HG02981 (cell line): ENCODE measurements at regions not wholly inside any gene's neighbourhood (a gene's known extent, or its start where the extent isn't known, plus 50 kb on each side); places are given as distances from the start of the nearest gene placed in this dataset.
"Not testable (repeated sequence)": the region's sequence is repeated elsewhere in the genome, so short reads cannot be mapped to it uniquely, and the experiment has no call there.

Experiments used
- ATAC-seq: cut with Tn5 transposase; IDR thresholded peaks from one replicate; pipeline ENCODE4 v1.9.1; 2021; ENCODE audit warnings: mild to moderate bottlenecking, moderate library complexity; ENCODE audit not compliant: unreplicated experiment

DNA sequence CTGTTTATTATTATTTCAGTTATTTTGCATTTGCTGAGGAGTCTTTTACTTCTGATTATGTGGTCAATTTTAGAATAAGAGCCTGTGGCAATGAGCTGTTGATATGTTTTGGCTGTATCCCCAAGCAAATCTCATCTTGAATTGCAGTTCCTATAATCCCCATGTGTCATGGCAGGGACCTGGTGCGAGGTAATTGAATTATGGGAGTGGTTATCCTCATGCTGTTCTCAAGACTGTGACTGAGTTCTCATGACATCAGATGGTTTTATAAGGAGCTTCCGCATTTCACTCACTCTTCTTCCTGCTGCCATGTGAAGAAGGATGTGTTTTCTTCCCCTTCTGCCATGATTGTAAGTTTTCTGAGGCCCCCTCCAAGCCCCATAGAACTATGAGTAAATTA, 114.9 kb upstream of the SLCO6A1 start:
- no peak for ATAC-seq

DNA sequence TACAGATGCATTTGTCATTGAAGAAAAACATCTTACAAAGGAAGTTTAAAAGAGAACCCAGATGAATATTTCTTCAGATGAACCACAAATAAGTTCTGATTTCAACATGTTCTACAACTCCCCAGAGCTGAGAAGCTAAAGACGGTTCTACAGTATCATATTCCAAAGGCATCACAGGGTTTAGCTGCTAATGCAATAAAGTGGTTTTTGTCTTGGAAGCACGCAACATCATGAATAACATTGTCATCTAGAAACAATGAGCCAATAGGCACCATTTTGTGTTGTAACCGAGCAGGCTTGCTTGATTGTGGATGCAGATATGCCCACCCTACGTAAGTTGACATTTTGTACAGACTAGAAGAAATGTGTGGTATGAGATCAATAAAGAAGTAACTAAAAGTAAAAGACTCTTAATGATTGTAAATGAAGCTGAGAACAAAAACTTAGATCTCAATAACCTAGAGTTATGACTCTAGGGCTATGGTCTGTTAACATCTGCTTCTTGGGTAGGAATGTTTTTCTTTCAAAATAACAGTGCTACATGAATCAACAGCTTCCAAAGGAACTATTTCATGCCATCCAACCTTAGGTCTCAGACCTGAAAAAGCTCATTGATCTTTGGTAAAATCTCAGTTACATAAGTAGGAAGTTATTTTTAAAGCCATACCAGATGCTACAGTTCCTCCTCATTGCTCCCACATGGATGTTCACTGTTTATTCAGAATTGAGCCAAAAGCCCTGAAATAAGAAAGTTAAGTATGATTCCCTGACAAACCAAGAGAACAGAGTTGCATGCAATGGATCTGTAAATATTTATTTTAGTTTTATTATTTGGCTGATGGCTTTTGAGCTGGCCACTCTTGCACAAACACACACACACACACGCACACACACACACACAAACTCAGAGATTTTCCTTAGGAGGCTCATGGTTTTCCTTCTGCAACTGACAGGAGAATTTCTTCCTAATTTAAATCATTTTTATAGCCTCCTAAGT, 118.7 kb upstream of the SLCO6A1 start:
- ATAC-seq: no peak

GRCh38 chr5:102622262-102622661, 123.5 kb upstream of the SLCO6A1 start:
- no peak for ATAC-seq

DNA sequence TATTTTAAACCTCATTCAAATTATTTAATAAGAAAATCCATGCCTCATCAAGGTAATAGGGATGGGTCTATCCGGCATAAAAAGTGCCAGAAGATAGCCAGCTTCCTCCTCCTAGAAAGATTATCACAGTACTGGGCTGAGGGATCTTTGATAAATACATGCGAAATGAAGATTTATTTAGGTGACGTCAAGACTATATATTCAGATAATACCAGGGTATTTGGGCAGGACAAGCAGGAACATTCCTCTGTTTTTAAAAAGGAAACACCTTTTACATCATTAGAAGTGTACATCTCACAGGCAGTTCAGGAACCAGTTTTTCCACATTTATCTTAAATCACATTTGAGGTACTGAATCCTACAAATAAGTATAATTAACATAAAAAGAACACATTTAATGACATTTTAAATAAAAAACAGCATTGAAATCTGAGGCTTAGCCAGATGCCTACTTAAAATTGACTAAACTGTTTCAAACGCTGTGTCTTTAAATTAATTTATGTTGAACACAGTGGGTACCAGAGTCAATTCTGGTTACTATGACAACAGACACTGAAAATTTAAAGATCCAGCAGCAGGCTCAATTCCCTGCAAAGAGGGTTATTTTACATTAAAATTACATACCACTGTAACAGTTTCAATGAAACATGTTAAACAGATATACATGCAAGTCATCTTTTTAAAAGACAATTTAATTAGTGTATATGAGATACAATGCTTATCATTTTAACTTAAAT, 124.7 kb upstream of the SLCO6A1 start:
- ATAC-seq: no peak

DNA sequence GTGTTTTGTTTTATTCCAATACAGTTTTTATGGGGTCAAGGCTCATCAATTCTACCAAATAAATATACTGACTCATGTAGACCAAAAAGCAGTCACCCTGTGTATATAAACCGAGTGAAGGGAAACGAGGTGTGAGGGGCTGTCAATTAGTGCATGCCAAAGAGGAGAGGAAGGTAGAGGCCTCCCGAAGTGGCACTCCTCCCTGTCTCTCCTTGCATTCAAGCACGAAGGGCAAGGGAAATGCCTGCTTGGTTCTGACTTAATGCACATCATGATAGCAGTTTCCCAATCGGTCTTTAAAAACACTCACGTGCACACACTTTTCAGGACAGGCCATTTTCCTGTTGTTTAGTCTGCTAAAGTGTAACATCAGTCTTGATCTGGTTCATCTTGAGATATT, 125.6 kb upstream of the SLCO6A1 start:
- no peak for ATAC-seq

- ATAC-seq: no peak
Observed at GRCh38 chr5:102625468-102625867, 126.7 kb upstream of the SLCO6A1 start.

DNA sequence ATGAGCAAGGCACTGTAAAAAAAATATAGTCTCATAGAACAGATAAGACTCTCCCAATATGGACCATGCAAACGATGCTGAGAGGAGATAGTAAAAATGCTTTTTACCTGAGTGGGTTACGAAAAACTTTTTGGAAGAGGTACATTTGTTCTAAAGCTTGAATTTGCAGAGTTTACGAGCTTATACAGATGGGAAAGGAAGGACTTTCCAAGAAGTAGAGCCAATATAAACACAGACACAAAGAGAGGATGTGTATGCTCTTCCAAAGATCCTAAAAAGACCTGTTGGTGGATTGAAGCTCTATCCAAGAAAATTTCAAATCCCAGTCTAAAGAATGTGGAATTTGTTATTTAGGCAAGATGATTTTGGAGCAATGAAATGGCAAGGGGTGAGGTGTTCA, 127.1 kb upstream of the SLCO6A1 start:
- no peak for ATAC-seq

GRCh38 chr5:102627315-102627714, 127.8 kb upstream of the PAM start:
- no peak for ATAC-seq

DNA sequence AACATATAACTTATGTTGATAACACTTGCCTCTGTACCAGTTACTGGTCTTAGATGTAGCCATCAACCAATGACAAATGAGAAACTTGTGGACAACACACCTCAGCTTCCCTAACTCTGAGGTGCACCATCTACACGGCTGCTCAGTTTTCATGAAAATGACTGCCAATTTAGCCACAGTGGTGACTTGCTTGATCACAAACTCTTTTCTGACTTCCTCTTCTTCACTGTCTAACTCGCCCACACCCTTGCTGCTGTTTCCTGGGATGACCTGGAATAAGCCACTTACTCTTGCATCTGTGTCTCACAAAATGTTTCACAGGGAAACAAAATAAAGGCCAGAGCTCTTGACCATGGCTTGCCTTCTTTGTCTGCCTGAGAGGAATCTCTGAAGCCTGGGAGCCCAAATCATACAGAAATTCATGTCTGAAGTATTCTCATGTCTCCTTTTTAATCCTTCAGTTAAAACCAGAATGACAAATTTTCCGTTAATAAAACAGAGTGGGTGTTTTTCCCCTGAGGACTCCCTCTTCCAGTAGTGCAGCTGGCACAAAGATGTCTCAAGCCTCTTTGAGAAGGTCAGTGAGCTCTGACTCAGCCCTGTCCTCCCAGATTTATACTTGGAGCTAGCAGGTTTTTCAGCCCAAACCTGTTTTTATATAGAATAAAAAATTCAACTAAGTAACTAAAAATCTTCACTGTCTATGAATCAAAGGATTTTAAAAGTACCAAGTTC, 126.5 kb upstream of the PAM start:
- no peak for ATAC-seq

DNA sequence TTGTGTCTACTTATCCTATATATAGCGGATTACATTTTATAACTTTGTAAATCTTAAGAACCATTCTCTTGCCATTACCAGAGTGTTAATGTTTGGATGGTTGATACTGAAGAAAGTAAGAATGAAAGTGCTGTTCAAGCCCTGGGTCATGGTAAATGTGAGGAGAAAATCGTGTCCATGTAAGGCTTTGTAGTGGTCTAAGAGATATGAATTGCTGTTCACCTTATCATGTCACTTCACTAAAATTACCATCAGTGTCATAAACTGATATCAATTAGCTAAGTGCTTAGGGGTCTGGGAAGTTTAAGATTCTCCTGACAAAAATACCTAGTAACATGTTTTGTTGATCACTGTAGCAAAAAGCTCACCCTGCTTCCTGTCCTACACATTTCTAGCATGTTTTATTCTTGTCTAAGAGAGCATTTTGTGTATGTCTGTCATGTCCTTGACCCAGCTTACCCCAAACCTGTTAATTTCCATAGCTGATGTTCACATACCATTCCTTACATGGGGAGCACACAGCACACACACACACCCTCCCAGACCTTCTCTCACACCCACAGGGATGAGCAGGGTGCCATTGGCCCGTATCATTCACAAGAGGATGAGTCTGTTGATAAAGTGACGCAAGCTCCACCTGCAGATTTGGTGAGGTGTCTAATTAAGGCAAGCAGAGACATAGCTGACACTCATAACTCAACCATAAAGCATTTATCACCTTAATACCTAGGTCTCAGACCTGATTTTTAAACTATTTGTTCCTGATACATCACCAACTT, 125.1 kb upstream of the PAM start:
- ATAC-seq: no peak

GRCh38 chr5:102635399-102635798, 119.7 kb upstream of the PAM start:
- not testable (repeated sequence) for ATAC-seq

- no peak for ATAC-seq
Observed at GRCh38 chr5:102638316-102638715, 116.8 kb upstream of the PAM start.

DNA sequence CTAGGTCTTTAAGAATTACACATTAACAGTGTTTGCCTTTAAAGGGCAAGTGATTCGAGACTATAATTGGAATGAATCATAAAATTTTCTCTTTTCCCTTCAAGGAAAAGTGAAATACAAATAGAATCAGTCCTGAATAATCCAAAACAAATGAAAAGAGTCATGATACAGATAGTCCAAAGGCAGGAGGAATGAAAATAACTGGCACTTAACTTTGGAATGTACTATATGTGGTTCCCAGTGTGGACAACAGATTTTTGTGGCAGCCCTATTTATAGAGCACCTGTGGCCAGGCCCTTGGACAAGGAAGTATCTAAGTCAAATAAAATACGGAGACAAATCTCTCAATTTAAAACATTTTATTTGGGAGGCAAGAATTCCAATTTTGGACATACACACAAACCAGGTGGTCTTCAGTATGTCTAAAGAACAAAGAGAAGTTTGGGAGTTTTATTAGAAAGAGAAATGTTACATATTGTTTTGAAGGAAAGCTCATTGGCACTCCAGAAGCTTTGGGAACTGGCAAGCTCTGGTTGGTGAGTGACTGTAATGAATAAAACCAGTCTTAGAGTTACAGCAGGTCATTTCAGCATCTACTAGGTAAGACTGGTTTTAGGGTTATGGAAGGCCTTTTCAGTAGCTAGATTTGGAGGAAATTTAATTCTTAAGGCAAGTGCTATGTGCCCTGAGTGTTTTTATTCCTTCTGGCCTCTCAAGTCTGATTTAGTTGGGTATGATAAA, 116.0 kb upstream of the PAM start:
- ATAC-seq: no peak

- ATAC-seq: no peak
Observed at GRCh38 chr5:102649731-102650130, 105.4 kb upstream of the PAM start.

- no peak for ATAC-seq
Observed at GRCh38 chr5:102651466-102651865, 103.6 kb upstream of the PAM start.

GRCh38 chr5:102654559-102655349, 100.4 kb upstream of the PAM start:
- no peak for ATAC-seq

DNA sequence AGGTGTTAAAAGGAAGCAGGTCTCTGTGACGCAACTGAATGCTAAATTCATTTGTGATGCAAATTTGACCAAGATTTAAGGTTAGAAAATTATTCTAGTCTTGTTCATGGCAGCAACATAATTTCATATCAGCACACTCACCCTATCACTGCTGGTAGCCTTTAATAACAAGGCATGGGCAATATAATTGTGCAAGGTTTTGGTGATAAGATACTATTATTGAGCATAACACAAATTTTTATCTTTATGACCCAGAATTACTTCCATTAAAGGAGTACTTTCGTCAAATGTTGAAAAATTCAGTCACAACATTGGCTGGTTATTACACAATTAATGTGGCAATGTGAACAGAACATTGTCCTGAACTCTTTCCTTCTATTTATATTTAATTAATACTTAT, 96.0 kb upstream of the PAM start:
- ATAC-seq: no peak

DNA sequence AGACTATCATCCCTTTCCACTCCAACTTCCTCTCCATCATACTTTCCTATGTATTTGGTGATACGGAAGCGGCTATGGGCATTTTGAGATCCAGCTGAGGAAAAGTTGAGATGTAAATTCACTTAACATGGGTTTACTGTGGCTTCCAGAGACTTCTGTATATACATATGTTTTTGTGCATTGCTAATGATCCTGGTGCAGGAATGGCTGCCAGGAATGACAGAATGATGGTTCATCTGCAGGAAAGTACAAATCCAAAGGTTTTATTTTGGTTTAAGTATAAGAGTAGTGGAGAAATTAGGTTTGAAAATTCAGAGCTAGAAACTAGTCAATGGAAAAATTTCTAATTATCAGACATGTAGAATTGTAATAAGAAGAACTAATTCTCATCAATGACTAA, 95.0 kb upstream of the PAM start:
- no peak for ATAC-seq
